IMR-90 (cell line): ENCODE measurements at regions not wholly inside any gene's neighbourhood (a gene's known extent, or its start where the extent isn't known, plus 50 kb on each side); places are given as distances from the start of the nearest gene placed in this dataset.

Experiments used
- FOS ChIP-seq: fragments of 150-350 bp; IDR thresholded peaks from 2 replicates; pipeline ENCODE4 v1.6.1; 2016; ENCODE audit warnings: low read depth, low read length
- MXI1 ChIP-seq: IDR thresholded peaks from 2 replicates; pipeline ENCODE4 v1.6.1; 2012; ENCODE audit warnings: low read depth, mild to moderate bottlenecking, low read length, moderate library complexity, borderline replicate concordance
- POLR2A ChIP-seq: IDR thresholded peaks from 2 replicates; pipeline ENCODE4 v1.6.1; 2012; ENCODE audit warnings: mild to moderate bottlenecking, low read depth, low read length
- TF ChIP-seq, protein P1 (sequence below): conservative IDR thresholded peaks from 2 replicates; pipeline ENCODE4 v1.5.1; 2012; ENCODE audit warnings: mild to moderate bottlenecking, low read depth, low read length, improper control_type of control experiment
- TF ChIP-seq, protein P2 (sequence below): fragments of 150-350 bp; IDR thresholded peaks from 2 replicates; pipeline ENCODE4 v1.6.1; 2017; ENCODE audit warnings: mild to moderate bottlenecking, antibody characterized with exemption, low read length, low read depth

DNA sequence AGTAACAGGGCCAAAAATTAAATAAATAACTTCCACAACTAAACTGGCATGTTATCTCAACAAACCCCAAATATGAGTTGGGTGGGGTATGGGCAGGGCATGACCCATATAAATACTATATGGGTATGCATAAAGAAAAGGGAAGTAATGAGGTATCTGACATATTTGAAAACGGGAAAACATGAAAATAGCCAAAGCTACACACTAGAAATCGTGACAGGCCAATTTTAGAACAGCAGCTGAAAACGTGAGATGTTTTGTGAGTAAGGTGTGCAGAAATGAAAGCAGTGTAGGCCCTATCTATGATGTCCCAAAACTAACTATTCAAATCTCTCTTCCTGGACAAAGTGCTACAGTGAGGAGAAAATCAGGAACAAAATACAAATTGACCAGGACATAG, 537.9 kb upstream of the NR5A2 start:
- TF ChIP-seq POLR2A (no peak), MXI1 (no peak), FOS (no peak)
- TF ChIP-seq, protein P1, sequence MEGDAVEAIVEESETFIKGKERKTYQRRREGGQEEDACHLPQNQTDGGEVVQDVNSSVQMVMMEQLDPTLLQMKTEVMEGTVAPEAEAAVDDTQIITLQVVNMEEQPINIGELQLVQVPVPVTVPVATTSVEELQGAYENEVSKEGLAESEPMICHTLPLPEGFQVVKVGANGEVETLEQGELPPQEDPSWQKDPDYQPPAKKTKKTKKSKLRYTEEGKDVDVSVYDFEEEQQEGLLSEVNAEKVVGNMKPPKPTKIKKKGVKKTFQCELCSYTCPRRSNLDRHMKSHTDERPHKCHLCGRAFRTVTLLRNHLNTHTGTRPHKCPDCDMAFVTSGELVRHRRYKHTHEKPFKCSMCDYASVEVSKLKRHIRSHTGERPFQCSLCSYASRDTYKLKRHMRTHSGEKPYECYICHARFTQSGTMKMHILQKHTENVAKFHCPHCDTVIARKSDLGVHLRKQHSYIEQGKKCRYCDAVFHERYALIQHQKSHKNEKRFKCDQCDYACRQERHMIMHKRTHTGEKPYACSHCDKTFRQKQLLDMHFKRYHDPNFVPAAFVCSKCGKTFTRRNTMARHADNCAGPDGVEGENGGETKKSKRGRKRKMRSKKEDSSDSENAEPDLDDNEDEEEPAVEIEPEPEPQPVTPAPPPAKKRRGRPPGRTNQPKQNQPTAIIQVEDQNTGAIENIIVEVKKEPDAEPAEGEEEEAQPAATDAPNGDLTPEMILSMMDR = no peak
- TF ChIP-seq, protein P2, sequence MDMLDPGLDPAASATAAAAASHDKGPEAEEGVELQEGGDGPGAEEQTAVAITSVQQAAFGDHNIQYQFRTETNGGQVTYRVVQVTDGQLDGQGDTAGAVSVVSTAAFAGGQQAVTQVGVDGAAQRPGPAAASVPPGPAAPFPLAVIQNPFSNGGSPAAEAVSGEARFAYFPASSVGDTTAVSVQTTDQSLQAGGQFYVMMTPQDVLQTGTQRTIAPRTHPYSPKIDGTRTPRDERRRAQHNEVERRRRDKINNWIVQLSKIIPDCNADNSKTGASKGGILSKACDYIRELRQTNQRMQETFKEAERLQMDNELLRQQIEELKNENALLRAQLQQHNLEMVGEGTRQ = no peak
